Transverse colon (tissue), 4 donors: ENCODE measurements at regions not wholly inside any gene's neighbourhood (a gene's known extent, or its start where the extent isn't known, plus 50 kb on each side); places are given as distances from the start of the nearest gene placed in this dataset.

Source experiments
- POLR2A ChIP-seq: fragments of 450-650 bp; IDR thresholded peaks from one replicate; pipeline ENCODE4 v1.6.1; 2016; ENCODE audit warnings: antibody characterized with exemption, mild to moderate bottlenecking, moderate library complexity
- POLR2AphosphoS5 ChIP-seq, 3 donors: sonication (generic); formaldehyde crosslinking; IDR thresholded peaks; one replicate each; pipeline ENCODE4 v1.6.1; 2016; ENCODE audit warnings: antibody characterized with exemption in 3 of 3
- TF ChIP-seq, protein P1 (sequence below), 5 experiments: fragments of 200-600 bp in 3 of 5; fragments of 450-650 bp in 2 of 5; sonication (generic) in 3 of 5; IDR thresholded peaks; 1 replicate in 2 of 5; 2 replicates in 3 of 5; pipeline ENCODE4 v1.5.1; 2016 to 2017; ENCODE audit warnings: antibody characterized with exemption in 5 of 5, inconsistent platforms in 3 of 5, mild to moderate bottlenecking in 2 of 5, moderate library complexity in 1 of 5

DNA sequence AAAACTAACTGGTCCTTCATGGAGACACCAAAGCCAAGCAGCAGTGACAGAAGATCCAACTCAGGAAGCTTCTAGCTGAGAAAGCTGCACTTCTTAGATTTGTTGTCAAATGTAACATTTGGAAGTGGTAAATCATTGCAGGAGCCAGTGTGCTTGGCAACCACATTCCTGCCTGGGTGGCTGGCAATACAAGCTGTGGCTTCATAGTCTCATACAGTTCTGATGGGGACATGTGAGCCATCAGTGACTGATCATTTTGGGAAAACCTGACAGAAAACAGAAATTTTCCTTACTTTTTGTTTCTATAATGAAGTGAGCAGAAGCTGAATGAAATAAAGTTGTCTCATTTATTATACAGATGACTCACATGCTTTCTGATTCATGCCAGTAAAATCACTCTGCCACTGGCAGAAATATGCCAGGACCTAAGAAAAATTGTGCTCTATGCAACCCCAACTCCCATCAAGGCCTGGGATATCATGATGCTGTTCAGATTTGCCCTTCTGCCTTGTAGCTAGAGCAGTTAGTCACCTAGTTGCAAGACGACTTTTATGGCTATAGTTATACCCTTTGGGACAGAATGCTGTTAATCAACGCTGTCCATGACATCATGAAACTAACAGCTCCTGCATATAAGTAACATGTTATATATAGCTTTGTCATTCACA is 508.1 kb downstream of the ADCYAP1 start:
- TF ChIP-seq POLR2A (no peak), POLR2AphosphoS5 (IDR thresholded peaks at IDR 0.05) (no peak)
- TF ChIP-seq, protein P1, sequence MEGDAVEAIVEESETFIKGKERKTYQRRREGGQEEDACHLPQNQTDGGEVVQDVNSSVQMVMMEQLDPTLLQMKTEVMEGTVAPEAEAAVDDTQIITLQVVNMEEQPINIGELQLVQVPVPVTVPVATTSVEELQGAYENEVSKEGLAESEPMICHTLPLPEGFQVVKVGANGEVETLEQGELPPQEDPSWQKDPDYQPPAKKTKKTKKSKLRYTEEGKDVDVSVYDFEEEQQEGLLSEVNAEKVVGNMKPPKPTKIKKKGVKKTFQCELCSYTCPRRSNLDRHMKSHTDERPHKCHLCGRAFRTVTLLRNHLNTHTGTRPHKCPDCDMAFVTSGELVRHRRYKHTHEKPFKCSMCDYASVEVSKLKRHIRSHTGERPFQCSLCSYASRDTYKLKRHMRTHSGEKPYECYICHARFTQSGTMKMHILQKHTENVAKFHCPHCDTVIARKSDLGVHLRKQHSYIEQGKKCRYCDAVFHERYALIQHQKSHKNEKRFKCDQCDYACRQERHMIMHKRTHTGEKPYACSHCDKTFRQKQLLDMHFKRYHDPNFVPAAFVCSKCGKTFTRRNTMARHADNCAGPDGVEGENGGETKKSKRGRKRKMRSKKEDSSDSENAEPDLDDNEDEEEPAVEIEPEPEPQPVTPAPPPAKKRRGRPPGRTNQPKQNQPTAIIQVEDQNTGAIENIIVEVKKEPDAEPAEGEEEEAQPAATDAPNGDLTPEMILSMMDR (IDR thresholded peaks at IDR 0.05) = no peak
